Transverse colon (tissue), 3 donors: ENCODE measurements at regions not wholly inside any gene's neighbourhood (a gene's known extent, or its start where the extent isn't known, plus 50 kb on each side); places are given as distances from the start of the nearest gene placed in this dataset.

Experiments used
- EP300 ChIP-seq: sonication (generic); formaldehyde crosslinking; IDR thresholded peaks from one replicate; pipeline ENCODE4 v1.6.1; 2017; ENCODE audit warnings: antibody characterized with exemption, low read depth
- POLR2A ChIP-seq: fragments of 450-650 bp; IDR thresholded peaks from one replicate; pipeline ENCODE4 v1.6.1; 2016; ENCODE audit warnings: antibody characterized with exemption, mild to moderate bottlenecking, moderate library complexity
- TF ChIP-seq, protein P1 (sequence below), 5 experiments: fragments of 200-600 bp in 3 of 5; fragments of 450-650 bp in 2 of 5; sonication (generic) in 3 of 5; IDR thresholded peaks; 1 replicate in 2 of 5; 2 replicates in 3 of 5; pipeline ENCODE4 v1.5.1; 2016 to 2017; ENCODE audit warnings: antibody characterized with exemption in 5 of 5, inconsistent platforms in 3 of 5, mild to moderate bottlenecking in 2 of 5, moderate library complexity in 1 of 5

DNA sequence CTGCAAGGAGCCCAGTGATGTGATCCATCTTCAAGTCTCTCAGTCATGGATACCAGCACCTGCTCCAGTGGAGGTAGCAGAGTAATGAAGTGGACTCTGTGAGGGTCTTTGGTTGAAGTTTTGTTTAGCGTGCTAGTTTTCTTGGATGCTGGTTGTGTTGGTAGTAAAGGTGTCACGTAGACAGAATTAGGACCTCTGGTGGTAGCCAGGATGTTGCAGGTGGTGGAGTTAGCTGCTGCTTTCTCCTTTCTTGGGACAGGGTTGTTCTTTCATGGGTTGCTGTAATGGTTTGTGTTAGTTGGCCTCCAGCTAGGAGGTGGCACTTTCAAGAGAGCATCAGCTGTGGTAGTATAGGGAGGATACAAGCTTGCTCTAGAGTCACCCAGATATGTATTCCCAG, 125.2 kb downstream of the ANXA2 start:
- TF ChIP-seq, protein P1, sequence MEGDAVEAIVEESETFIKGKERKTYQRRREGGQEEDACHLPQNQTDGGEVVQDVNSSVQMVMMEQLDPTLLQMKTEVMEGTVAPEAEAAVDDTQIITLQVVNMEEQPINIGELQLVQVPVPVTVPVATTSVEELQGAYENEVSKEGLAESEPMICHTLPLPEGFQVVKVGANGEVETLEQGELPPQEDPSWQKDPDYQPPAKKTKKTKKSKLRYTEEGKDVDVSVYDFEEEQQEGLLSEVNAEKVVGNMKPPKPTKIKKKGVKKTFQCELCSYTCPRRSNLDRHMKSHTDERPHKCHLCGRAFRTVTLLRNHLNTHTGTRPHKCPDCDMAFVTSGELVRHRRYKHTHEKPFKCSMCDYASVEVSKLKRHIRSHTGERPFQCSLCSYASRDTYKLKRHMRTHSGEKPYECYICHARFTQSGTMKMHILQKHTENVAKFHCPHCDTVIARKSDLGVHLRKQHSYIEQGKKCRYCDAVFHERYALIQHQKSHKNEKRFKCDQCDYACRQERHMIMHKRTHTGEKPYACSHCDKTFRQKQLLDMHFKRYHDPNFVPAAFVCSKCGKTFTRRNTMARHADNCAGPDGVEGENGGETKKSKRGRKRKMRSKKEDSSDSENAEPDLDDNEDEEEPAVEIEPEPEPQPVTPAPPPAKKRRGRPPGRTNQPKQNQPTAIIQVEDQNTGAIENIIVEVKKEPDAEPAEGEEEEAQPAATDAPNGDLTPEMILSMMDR (IDR thresholded peaks at IDR 0.05) = no peak
- TF ChIP-seq POLR2A (no peak), EP300 (no peak)
